SU-DHL-6 (cell line): ENCODE measurements at regions not wholly inside any gene's neighbourhood (a gene's known extent, or its start where the extent isn't known, plus 50 kb on each side); places are given as distances from the start of the nearest gene placed in this dataset.

Experiments used
- H2AFZ ChIP-seq: fragments of 200-600 bp; sonication (generic); 2 replicates; pipeline ENCODE4 v1.6.1; 2014; ENCODE audit warnings: low read depth, mild to moderate bottlenecking, moderate library complexity, mixed read lengths, antibody characterized with exemption, low read length; ENCODE audit not compliant: severe bottlenecking
- H3F3A ChIP-seq: fragments of 200-600 bp; shearing (Covaris generic); 2 replicates; pipeline ENCODE4 v1.6.0; 2016; ENCODE audit warnings: antibody characterized with exemption, mild to moderate bottlenecking; ENCODE audit not compliant: insufficient read depth
- H3K27ac ChIP-seq: fragments of 200-600 bp; sonication (generic); 2 replicates; pipeline ENCODE4 v1.5.1; 2016; ENCODE audit warnings: low read depth, mild to moderate bottlenecking, low read length, moderate library complexity, mixed read lengths
- H3K27me3 ChIP-seq: fragments of 200-600 bp; sonication (generic), shearing (Covaris generic); 2 replicates; pipeline ENCODE4 v1.6.0; 2014; ENCODE audit warnings: mild to moderate bottlenecking, low read length
- H3K36me3 ChIP-seq: fragments of 200-600 bp; sonication (generic); 2 replicates; pipeline ENCODE4 v1.6.1; 2014; ENCODE audit warnings: mild to moderate bottlenecking, low read length, mixed read lengths
- H3K4me2 ChIP-seq: fragments of 300-600, 200-600 bp; shearing (Covaris generic), sonication (generic); 2 replicates; pipeline ENCODE4 v1.6.0; 2014; ENCODE audit warnings: low read length, low read depth, mild to moderate bottlenecking; ENCODE audit not compliant: poor library complexity, severe bottlenecking
- H3K4me3 ChIP-seq: fragments of 200-600 bp; sonication (generic); 2 replicates; pipeline ENCODE4 v1.5.1; 2014; ENCODE audit warnings: antibody characterized with exemption, low read length, mild to moderate bottlenecking, mixed read lengths; ENCODE audit not compliant: insufficient read depth, poor library complexity, severe bottlenecking
- H3K79me2 ChIP-seq: fragments of 200-600 bp; sonication (generic); 2 replicates; pipeline ENCODE4 v1.6.1; 2014; ENCODE audit warnings: mild to moderate bottlenecking, low read length, moderate library complexity; ENCODE audit not compliant: insufficient read depth
- H3K9ac ChIP-seq: fragments of 200-600 bp; sonication (generic); 2 replicates; pipeline ENCODE4 v1.7.0; 2014; ENCODE audit warnings: mild to moderate bottlenecking, low read length
- H3K9me2 ChIP-seq: fragments of 200-600 bp; sonication (generic); replicated peaks from 2 replicates; pipeline ENCODE4 v1.6.1; 2014; ENCODE audit warnings: low read length; ENCODE audit not compliant: insufficient read depth
- H3K9me3 ChIP-seq: fragments of 200-600 bp; sonication (generic); 2 replicates; pipeline ENCODE4 v1.6.1; 2014; ENCODE audit warnings: low read length, mixed read lengths; ENCODE audit not compliant: insufficient read depth
- H4K20me1 ChIP-seq: fragments of 200-600 bp; sonication (generic); 2 replicates; pipeline ENCODE4 v1.6.1; 2014; ENCODE audit warnings: low read depth, mild to moderate bottlenecking, antibody characterized with exemption, low read length, moderate library complexity, mixed read lengths
- CTCF ChIP-seq: fragments of 200-600 bp; sonication (generic); IDR thresholded peaks from one replicate; pipeline ENCODE4 v1.5.1; 2017; ENCODE audit warnings: antibody characterized with exemption, mild to moderate bottlenecking, low read length, moderate library complexity; ENCODE audit not compliant: insufficient read depth, poor library complexity, severe bottlenecking
- EZH2phosphoT487 ChIP-seq: fragments of 200-600 bp; sonication (generic), shearing (Covaris generic); conservative IDR thresholded peaks from 2 replicates; pipeline ENCODE4 v1.6.1; 2018; ENCODE audit warnings: mild to moderate bottlenecking, antibody characterized with exemption, low read length, moderate library complexity, mixed read lengths

- no peaks in the 10 kb centered on the region for H3K9me3 ChIP-seq
- no peaks in the 10 kb centered on the region for H3K36me3 ChIP-seq
Observed at GRCh38 chr1:244106837-244107493, 55.9 kb downstream of the ZBTB18 start.

GRCh38 chr1:244111027-244111426, 59.9 kb downstream of the ZBTB18 start:
- peaks cover 3% of the 10 kb centered on the region; the same call in 1 of the 2 replicates for H3K27me3 ChIP-seq
- no peak for TF ChIP-seq CTCF
- no peak for TF ChIP-seq EZH2phosphoT487
- no peaks in the 10 kb centered on the region for H3F3A ChIP-seq
- H2AFZ ChIP-seq = no peak overlapping the region
- H3K36me3 ChIP-seq = no peaks in the 10 kb centered on the region
- H4K20me1 ChIP-seq = no peaks in the 10 kb centered on the region
- no peak overlapping the region for H3K9ac ChIP-seq
- H3K9me3 ChIP-seq = no peaks in the 10 kb centered on the region
- H3K4me3 ChIP-seq = no peak overlapping the region
- no peak overlapping the region for H3K4me2 ChIP-seq
- no peaks in the 10 kb centered on the region for H3K9me2 ChIP-seq
- H3K79me2 ChIP-seq = no peaks in the 10 kb centered on the region
- H3K27ac ChIP-seq = no peak overlapping the region

More at GRCh38 chr1:244106837-244107493, 55.9 kb downstream of the ZBTB18 start:
- Histone ChIP-seq H3F3A (no peaks in the 10 kb centered on the region), H2AFZ (no peak overlapping the region), H4K20me1 (no peaks in the 10 kb centered on the region), H3K4me2 (no peak overlapping the region), H3K27ac (no peak overlapping the region), H3K9me2 (no peaks in the 10 kb centered on the region), H3K9ac (no peak overlapping the region), H3K4me3 (no peak overlapping the region), H3K27me3 (peaks cover 3% of the 10 kb centered on the region; the same call in 1 of the 2 replicates), H3K79me2 (no peaks in the 10 kb centered on the region)
- TF ChIP-seq EZH2phosphoT487 = no peak
- TF ChIP-seq CTCF = no peak

- no peak for TF ChIP-seq EZH2phosphoT487
- no peak for TF ChIP-seq CTCF
- no peaks in the 10 kb centered on the region for H3K9me3 ChIP-seq
- H3K9me2 ChIP-seq = no peaks in the 10 kb centered on the region
- no peak overlapping the region for H2AFZ ChIP-seq
- H3F3A ChIP-seq = no peaks in the 10 kb centered on the region
- no peaks in the 10 kb centered on the region for H4K20me1 ChIP-seq
- H3K79me2 ChIP-seq = no peaks in the 10 kb centered on the region
- H3K4me2 ChIP-seq = no peak overlapping the region
- H3K27me3 ChIP-seq = no peaks in the 10 kb centered on the region; the same call in 1 of the 2 replicates
- no peak overlapping the region for H3K9ac ChIP-seq
- H3K4me3 ChIP-seq = no peak overlapping the region
- H3K27ac ChIP-seq = no peak overlapping the region
- no peaks in the 10 kb centered on the region for H3K36me3 ChIP-seq
Observed at GRCh38 chr1:244112041-244112440, 61.0 kb downstream of the ZBTB18 start.
